ENCODE measurements at regions not wholly inside any gene's neighbourhood (a gene's known extent, or its start where the extent isn't known, plus 50 kb on each side); places are given as distances from the start of the nearest gene placed in this dataset.

- no peak overlapping the region for H3K23ac ChIP-seq (ENCODE audit: low read depth, low read length, poor library complexity)
- no peak overlapping the region for H2BK15ac ChIP-seq (ENCODE audit: low read length)
- H3K4me2 ChIP-seq (ENCODE audit: insufficient read depth, low read length, poor library complexity, severe bottlenecking): no peak overlapping the region
- H3K4me3 ChIP-seq (ENCODE audit: low read length in 2 of 2): no peak overlapping the region
- H3K27ac ChIP-seq (replicated peaks; ENCODE audit: low read length): no peak overlapping the region
- no peak overlapping the region for H4K8ac ChIP-seq (ENCODE audit: low read depth, low read length)
- H3K4me1 ChIP-seq (ENCODE audit: control insufficient read depth in 2 of 2, insufficient read depth in 1 of 2, low read depth in 1 of 2, low read length in 2 of 2): peaks cover 0 to 7% of the 10 kb centered on the region in 2 donors
- H2BK120ac ChIP-seq (ENCODE audit: low read depth, low read length): no peak overlapping the region
- H4K91ac ChIP-seq (ENCODE audit: low read depth, low read length, poor library complexity): no peak overlapping the region
- H3K9ac ChIP-seq (ENCODE audit: low read depth, low read length, poor library complexity): no peak overlapping the region
- H3K36me3 ChIP-seq (replicated peaks in 1 of 2; ENCODE audit: control insufficient read depth in 2 of 2, insufficient read depth in 2 of 2, low read length in 2 of 2): no peaks in the 10 kb centered on the region
- H3K18ac ChIP-seq (ENCODE audit: low read length): no peak overlapping the region
- no peaks in the 10 kb centered on the region for H3K27me3 ChIP-seq (ENCODE audit: control insufficient read depth in 3 of 3, insufficient read depth in 3 of 3, low read depth in 1 of 3, low read length in 3 of 3)
- no peak overlapping the region for H3K14ac ChIP-seq (ENCODE audit: low read length)
- H3K9me3 ChIP-seq (replicated peaks in 1 of 2; ENCODE audit: control insufficient read depth in 2 of 2, insufficient read depth in 1 of 2, low read depth in 1 of 2, low read length in 2 of 2): no peaks in the 10 kb centered on the region
- no peak overlapping the region for H2AFZ ChIP-seq (ENCODE audit: low read length)
- H2BK12ac ChIP-seq (ENCODE audit: low read length): no peak overlapping the region
- no peak for DNase-seq (ENCODE audit: low spot score)
- H3K79me1 ChIP-seq (ENCODE audit: low read depth, low read length): no peaks in the 10 kb centered on the region
- WGBS, 2 donors (ENCODE audit: extremely low coverage in 2 of 2, insufficient read length in 2 of 2, insufficient replicate concordance in 1 of 2): no CpG with 5 or more reads among the region's 1 CpG
- H3K4ac ChIP-seq (ENCODE audit: low read length): no peak overlapping the region
- no peak overlapping the region for H2AK5ac ChIP-seq (ENCODE audit: low read depth, low read length)
- H2BK5ac ChIP-seq (ENCODE audit: low read length): no peak overlapping the region
Observed at GRCh38 chr12:66733321-66733720, 54.4 kb upstream of the GRIP1 start.

GRCh38 chr12:66733839-66734238, 55.0 kb upstream of the GRIP1 start:
- Histone ChIP-seq H4K91ac (ENCODE audit: low read depth, low read length, poor library complexity) (no peak overlapping the region), H3K4me2 (ENCODE audit: insufficient read depth, low read length, poor library complexity, severe bottlenecking) (no peak overlapping the region), H3K9me3 (replicated peaks in 1 of 2; ENCODE audit: control insufficient read depth in 2 of 2, insufficient read depth in 1 of 2, low read depth in 1 of 2, low read length in 2 of 2) (no peaks in the 10 kb centered on the region), H4K8ac (ENCODE audit: low read depth, low read length) (no peak overlapping the region), H3K4me3 (ENCODE audit: low read length in 2 of 2) (no peak overlapping the region), H3K14ac (ENCODE audit: low read length) (no peak overlapping the region), H3K4ac (ENCODE audit: low read length) (no peak overlapping the region), H3K23ac (ENCODE audit: low read depth, low read length, poor library complexity) (no peak overlapping the region), H2BK5ac (ENCODE audit: low read length) (no peak overlapping the region), H3K9ac (ENCODE audit: low read depth, low read length, poor library complexity) (no peak overlapping the region), H2BK120ac (ENCODE audit: low read depth, low read length) (no peak overlapping the region), H3K27ac (replicated peaks; ENCODE audit: low read length) (no peak overlapping the region), H2BK12ac (ENCODE audit: low read length) (no peak overlapping the region), H3K36me3 (replicated peaks in 1 of 2; ENCODE audit: control insufficient read depth in 2 of 2, insufficient read depth in 2 of 2, low read length in 2 of 2) (no peaks in the 10 kb centered on the region), H2AK5ac (ENCODE audit: low read depth, low read length) (no peak overlapping the region), H3K4me1 (ENCODE audit: control insufficient read depth in 2 of 2, insufficient read depth in 1 of 2, low read depth in 1 of 2, low read length in 2 of 2) (peaks cover 0 to 7% of the 10 kb centered on the region in 2 donors), H2BK15ac (ENCODE audit: low read length) (no peak overlapping the region), H3K79me1 (ENCODE audit: low read depth, low read length) (no peaks in the 10 kb centered on the region), H3K27me3 (ENCODE audit: control insufficient read depth in 3 of 3, insufficient read depth in 3 of 3, low read depth in 1 of 3, low read length in 3 of 3) (no peaks in the 10 kb centered on the region), H3K18ac (ENCODE audit: low read length) (no peak overlapping the region), H2AFZ (ENCODE audit: low read length) (peak overlapping the region; percentile 18)
- peak; percentile 8 for DNase-seq (ENCODE audit: low spot score)
- no CpG with 5 or more reads among the region's 4 CpGs for WGBS, 2 donors (ENCODE audit: extremely low coverage in 2 of 2, insufficient read length in 2 of 2, insufficient replicate concordance in 1 of 2)

- no peak overlapping the region for H3K9ac ChIP-seq (ENCODE audit: low read depth, low read length, poor library complexity)
- no peak overlapping the region for H2BK5ac ChIP-seq (ENCODE audit: low read length)
- no peak overlapping the region for H2BK120ac ChIP-seq (ENCODE audit: low read depth, low read length)
- no peak overlapping the region for H3K14ac ChIP-seq (ENCODE audit: low read length)
- no peak overlapping the region for H3K18ac ChIP-seq (ENCODE audit: low read length)
- no peak overlapping the region for H2BK15ac ChIP-seq (ENCODE audit: low read length)
- no peak overlapping the region for H3K4me2 ChIP-seq (ENCODE audit: insufficient read depth, low read length, poor library complexity, severe bottlenecking)
- no peak overlapping the region for H3K23ac ChIP-seq (ENCODE audit: low read depth, low read length, poor library complexity)
- no peak overlapping the region for H4K91ac ChIP-seq (ENCODE audit: low read depth, low read length, poor library complexity)
- no peak overlapping the region for H2BK12ac ChIP-seq (ENCODE audit: low read length)
- H2AFZ ChIP-seq (ENCODE audit: low read length): no peak overlapping the region
- no peaks in the 10 kb centered on the region for H3K79me1 ChIP-seq (ENCODE audit: low read depth, low read length)
- no peak for DNase-seq (ENCODE audit: low spot score)
- no CpG with 5 or more reads among the region's 4 CpGs for WGBS, 2 donors (ENCODE audit: extremely low coverage in 2 of 2, insufficient read length in 2 of 2, insufficient replicate concordance in 1 of 2)
- H2AK5ac ChIP-seq (ENCODE audit: low read depth, low read length): no peak overlapping the region
- no peaks in the 10 kb centered on the region for H3K27me3 ChIP-seq (ENCODE audit: control insufficient read depth in 3 of 3, insufficient read depth in 3 of 3, low read depth in 1 of 3, low read length in 3 of 3)
- H3K36me3 ChIP-seq (replicated peaks in 1 of 2; ENCODE audit: control insufficient read depth in 2 of 2, insufficient read depth in 2 of 2, low read length in 2 of 2): no peaks in the 10 kb centered on the region
- H3K9me3 ChIP-seq (replicated peaks in 1 of 2; ENCODE audit: control insufficient read depth in 2 of 2, insufficient read depth in 1 of 2, low read depth in 1 of 2, low read length in 2 of 2): no peaks in the 10 kb centered on the region
- no peak overlapping the region for H3K27ac ChIP-seq (replicated peaks; ENCODE audit: low read length)
- peaks cover 0 to 7% of the 10 kb centered on the region in 2 donors for H3K4me1 ChIP-seq (ENCODE audit: control insufficient read depth in 2 of 2, insufficient read depth in 1 of 2, low read depth in 1 of 2, low read length in 2 of 2)
- H3K4me3 ChIP-seq (ENCODE audit: low read length in 2 of 2): no peak overlapping the region
- no peak overlapping the region for H4K8ac ChIP-seq (ENCODE audit: low read depth, low read length)
- H3K4ac ChIP-seq (ENCODE audit: low read length): no peak overlapping the region
Observed at GRCh38 chr12:66735275-66735674, 56.4 kb upstream of the GRIP1 start.

GRCh38 chr12:66736931-66737330, 58.1 kb upstream of the GRIP1 start:
- Histone ChIP-seq H3K27ac (replicated peaks; ENCODE audit: low read length) (no peak overlapping the region), H3K14ac (ENCODE audit: low read length) (no peak overlapping the region)
- WGBS, 2 donors (ENCODE audit: extremely low coverage in 2 of 2, insufficient read length in 2 of 2, insufficient replicate concordance in 1 of 2): no CpG with 5 or more reads among the region's 4 CpGs

More at GRCh38 chr12:66736931-66737330, 58.1 kb upstream of the GRIP1 start:
- Histone ChIP-seq H3K18ac (ENCODE audit: low read length) (no peak overlapping the region), H3K9ac (ENCODE audit: low read depth, low read length, poor library complexity) (no peak overlapping the region), H4K91ac (ENCODE audit: low read depth, low read length, poor library complexity) (no peak overlapping the region), H4K8ac (ENCODE audit: low read depth, low read length) (no peak overlapping the region), H3K4me1 (ENCODE audit: control insufficient read depth in 2 of 2, insufficient read depth in 1 of 2, low read depth in 1 of 2, low read length in 2 of 2) (peaks cover 0 to 7% of the 10 kb centered on the region in 2 donors), H3K23ac (ENCODE audit: low read depth, low read length, poor library complexity) (no peak overlapping the region), H3K36me3 (replicated peaks in 1 of 2; ENCODE audit: control insufficient read depth in 2 of 2, insufficient read depth in 2 of 2, low read length in 2 of 2) (no peaks in the 10 kb centered on the region), H2AFZ (ENCODE audit: low read length) (no peak overlapping the region), H2AK5ac (ENCODE audit: low read depth, low read length) (no peak overlapping the region), H3K27me3 (ENCODE audit: control insufficient read depth in 3 of 3, insufficient read depth in 3 of 3, low read depth in 1 of 3, low read length in 3 of 3) (no peaks in the 10 kb centered on the region), H3K4me2 (ENCODE audit: insufficient read depth, low read length, poor library complexity, severe bottlenecking) (no peak overlapping the region), H3K9me3 (replicated peaks in 1 of 2; ENCODE audit: control insufficient read depth in 2 of 2, insufficient read depth in 1 of 2, low read depth in 1 of 2, low read length in 2 of 2) (no peaks in the 10 kb centered on the region), H2BK5ac (ENCODE audit: low read length) (no peak overlapping the region), H2BK120ac (ENCODE audit: low read depth, low read length) (no peak overlapping the region), H3K4me3 (ENCODE audit: low read length in 2 of 2) (no peak overlapping the region), H2BK12ac (ENCODE audit: low read length) (no peak overlapping the region), H3K79me1 (ENCODE audit: low read depth, low read length) (no peaks in the 10 kb centered on the region), H2BK15ac (ENCODE audit: low read length) (no peak overlapping the region), H3K4ac (ENCODE audit: low read length) (no peak overlapping the region)
- no peak for DNase-seq (ENCODE audit: low spot score)

All from neuronal stem cell (in vitro differentiated cells).